HCT116 (cell line): ENCODE measurements at regions not wholly inside any gene's neighbourhood (a gene's known extent, or its start where the extent isn't known, plus 50 kb on each side); places are given as distances from the start of the nearest gene placed in this dataset.

ENCODE experiments used
- ATAC-seq: fragments of 200-7000 bp; cut with Tn5 transposase; 2 replicates; pipeline ENCODE4 v1.9.1; 2020; ENCODE audit warnings: mild to moderate bottlenecking, moderate library complexity
- BruUV-seq: library from RNA; stranded (reverse); fragments of 400-500 nt; replicated peaks from 2 replicates; lab custom pipeline; 2021; lab: Mats Ljungman, UMichigan
- CTCF ChIA-PET: fragments of 300-600 bp; sonication (Branson Sonifier 250); formaldehyde crosslinking; loops from one replicate; lab custom pipeline; 2021; ENCODE audit warnings: antibody characterized with exemption; lab: Charles Lee
- POLR2A ChIA-PET: fragments of 300-600, 350-600 bp; sonication (Branson Sonifier 250); formaldehyde crosslinking; loops from one replicate; lab custom pipeline; 2021; ENCODE audit warnings: antibody characterized with exemption; lab: Charles Lee
- RAD21 ChIA-PET, 2 experiments: fragments of 300-600 bp; sonication (Branson Sonifier 250); formaldehyde crosslinking; loops; one replicate each; lab custom pipeline; 2023; ENCODE audit warnings: low total read pairs in 2 of 2; ENCODE audit not compliant: uncharacterized antibody in 2 of 2, unreplicated experiment in 2 of 2, low non-redundant PET in 1 of 2; lab: Charles Lee
- DNase-seq: peaks from one replicate; pipeline ENCODE4 v3.0.0-alpha.2; 2010; ENCODE audit warnings: low read depth, low spot score
- H2AFZ ChIP-seq: fragments of 200-600 bp; shearing (Covaris generic), sonication (generic); 2 replicates; pipeline ENCODE4 v1.6.1; 2017; ENCODE audit warnings: low read depth, mixed run types, mixed read lengths, antibody characterized with exemption, low read length; ENCODE audit not compliant: poor library complexity, severe bottlenecking
- H3K27ac ChIP-seq: 2 replicates; pipeline ENCODE4 v1.5.1; 2012; ENCODE audit warnings: low read depth, low read length
- H3K27me3 ChIP-seq: fragments of 200-600 bp; sonication (generic); 2 replicates; pipeline ENCODE4 v1.6.1; 2016; ENCODE audit warnings: mixed run types, low read length, mixed read lengths; ENCODE audit not compliant: insufficient read depth
- H3K36me3 ChIP-seq, 2 experiments: fragments of 200-500 bp in 1 of 2; fragments of 200-600 bp in 1 of 2; sonication (Bioruptor generic) in 1 of 2; sonication (generic) in 1 of 2; 2 replicates each; pipeline versions ENCODE4 v1.5.1 to v1.6.1; 2014 to 2016; ENCODE audit warnings: low read length in 2 of 2, inconsistent platforms in 1 of 2, mixed read lengths in 1 of 2, mixed run types in 1 of 2; ENCODE audit not compliant: insufficient read depth in 2 of 2, control insufficient read depth in 1 of 2
- H3K4me1 ChIP-seq, 2 experiments: fragments of 200-600 bp in 1 of 2; sonication (generic) in 1 of 2; 2 replicates each; pipeline versions ENCODE4 v1.5.1 to v1.6.1; 2012 to 2017; ENCODE audit warnings: low read length in 2 of 2, inconsistent platforms in 1 of 2, mild to moderate bottlenecking in 1 of 2, mixed read lengths in 1 of 2, mixed run types in 1 of 2, moderate library complexity in 1 of 2; ENCODE audit not compliant: insufficient read depth in 2 of 2, control insufficient read depth in 1 of 2
- H3K4me2 ChIP-seq: fragments of 200-600 bp; sonication (generic); 2 replicates; pipeline ENCODE4 v1.6.1; 2017; ENCODE audit warnings: mixed run types, low read length, mixed read lengths
- H3K4me3 ChIP-seq, 2 experiments: fragments of 200-600 bp in 1 of 2; sonication (generic) in 1 of 2; replicated peaks in 1 of 2; 2 replicates each; pipeline ENCODE4 v1.5.1; 2011 to 2016; ENCODE audit warnings: low read length in 2 of 2, control low read depth in 1 of 2, low read depth in 1 of 2, mild to moderate bottlenecking in 1 of 2, mixed read lengths in 1 of 2, mixed run types in 1 of 2
- H3K79me2 ChIP-seq: fragments of 200-600 bp; sonication (generic); 2 replicates; pipeline ENCODE4 v1.6.1; 2017; ENCODE audit warnings: mild to moderate bottlenecking, mixed run types, low read length, moderate library complexity, mixed read lengths; ENCODE audit not compliant: insufficient read depth
- H3K9ac ChIP-seq: fragments of 200-600 bp; sonication (generic); 2 replicates; pipeline ENCODE4 v1.6.1; 2016; ENCODE audit warnings: low read length, mixed read lengths
- H3K9me2 ChIP-seq: fragments of 200-600 bp; sonication (generic), shearing (Covaris generic); 2 replicates; pipeline ENCODE4 v1.6.1; 2017; ENCODE audit warnings: mixed run types, mild to moderate bottlenecking, moderate library complexity; ENCODE audit not compliant: insufficient read depth
- H3K9me3 ChIP-seq, 2 experiments: fragments of 200-500 bp in 1 of 2; fragments of 200-600 bp in 1 of 2; sonication (Bioruptor generic) in 1 of 2; sonication (generic) in 1 of 2; 2 replicates each; pipeline ENCODE4 v1.6.1; 2014 to 2017; ENCODE audit warnings: low read length in 2 of 2, mixed read lengths in 2 of 2, inconsistent platforms in 1 of 2, low read depth in 1 of 2, mild to moderate bottlenecking in 1 of 2, mixed run types in 1 of 2, moderate library complexity in 1 of 2; ENCODE audit not compliant: control insufficient read depth in 1 of 2, insufficient read depth in 1 of 2
- H4K20me1 ChIP-seq: fragments of 200-600 bp; sonication (generic), shearing (Covaris generic); 2 replicates; pipeline ENCODE4 v1.6.1; 2017; ENCODE audit warnings: mixed run types, mild to moderate bottlenecking, moderate library complexity; ENCODE audit not compliant: insufficient read depth
- CEBPB ChIP-seq: IDR thresholded peaks from 2 replicates; pipeline ENCODE4 v1.6.1; 2012; ENCODE audit warnings: low read depth
- EGR1 ChIP-seq: IDR thresholded peaks from 2 replicates; pipeline ENCODE4 v1.6.1; 2012; ENCODE audit warnings: low read depth
- EZH2 ChIP-seq: fragments of 200-600 bp; sonication (generic); IDR thresholded peaks from 2 replicates; pipeline ENCODE4 v1.6.1; 2017; ENCODE audit warnings: antibody characterized with exemption, mixed run types
- EZH2phosphoT487 ChIP-seq: fragments of 200-600 bp; IDR thresholded peaks from 2 replicates; pipeline ENCODE4 v1.6.1; 2018; ENCODE audit warnings: antibody characterized with exemption, borderline replicate concordance
- FOSL1 ChIP-seq: IDR thresholded peaks from 2 replicates; pipeline ENCODE4 v1.6.1; 2012; ENCODE audit warnings: low read depth
- JUND ChIP-seq: IDR thresholded peaks from 2 replicates; pipeline ENCODE4 v1.6.1; 2012
- POLR2A ChIP-seq: IDR thresholded peaks from 2 replicates; pipeline ENCODE4 v1.7.0; 2011; ENCODE audit warnings: borderline replicate concordance; ENCODE audit not compliant: insufficient read depth, insufficient read length; ENCODE audit errors: extremely low read depth
- POLR2AphosphoS5 ChIP-seq: IDR thresholded peaks from 2 replicates; pipeline ENCODE4 v1.6.1; 2011; ENCODE audit warnings: mild to moderate bottlenecking, low read depth, low read length, moderate library complexity
- SIN3A ChIP-seq: IDR thresholded peaks from 2 replicates; pipeline ENCODE4 v1.6.1; 2012; ENCODE audit warnings: low read depth
- TCF7L2 ChIP-seq: IDR thresholded peaks from 2 replicates; pipeline ENCODE4 v1.7.0; 2011; ENCODE audit warnings: borderline replicate concordance, inconsistent platforms; ENCODE audit not compliant: insufficient read depth, insufficient read length; ENCODE audit errors: extremely low read depth
- YY1 ChIP-seq: IDR thresholded peaks from 2 replicates; pipeline ENCODE4 v1.6.1; 2011; ENCODE audit warnings: low read length, low read depth, moderate library complexity, mild to moderate bottlenecking; ENCODE audit not compliant: insufficient replicate concordance; ENCODE audit errors: extremely low read depth
- ZFX ChIP-seq: fragments of 450-650 bp; IDR thresholded peaks from 2 replicates; pipeline ENCODE4 v1.6.1; 2017
- intact Hi-C: fragments of 100-400 bp; cut with micrococcal nuclease; formaldehyde crosslinking; loops from 2 replicates; pipeline ENCODE4 v1.10.0; 2022
- TF ChIP-seq, protein P1 (sequence below): IDR thresholded peaks from 2 replicates; pipeline ENCODE4 v1.6.1; 2012
- TF ChIP-seq, protein P2 (sequence below): IDR thresholded peaks from 2 replicates; pipeline ENCODE4 v1.6.1; 2012; ENCODE audit warnings: low read depth
- TF ChIP-seq, protein P3 (sequence below): IDR thresholded peaks from 2 replicates; pipeline ENCODE4 v1.6.1; 2011; ENCODE audit warnings: mild to moderate bottlenecking, low read length, moderate library complexity; ENCODE audit not compliant: insufficient replicate concordance; ENCODE audit errors: extremely low read depth
- TF ChIP-seq, protein P4 (sequence below): IDR thresholded peaks from 2 replicates; pipeline ENCODE4 v1.6.1; 2012

- H3K9ac ChIP-seq, result no peak overlapping the region
- H4K20me1 ChIP-seq, result no peaks in the 10 kb centered on the region
- BruUV-seq, result no TSS peak
- no peak for ATAC-seq
- H3K4me1 ChIP-seq, result no peaks in the 10 kb centered on the region
- no peak overlapping the region for H3K4me3 ChIP-seq
- H3K79me2 ChIP-seq, result no peaks in the 10 kb centered on the region
- no peak overlapping the region for H2AFZ ChIP-seq
- RAD21 ChIA-PET, result no interaction called here
- TF ChIP-seq, protein P1, sequence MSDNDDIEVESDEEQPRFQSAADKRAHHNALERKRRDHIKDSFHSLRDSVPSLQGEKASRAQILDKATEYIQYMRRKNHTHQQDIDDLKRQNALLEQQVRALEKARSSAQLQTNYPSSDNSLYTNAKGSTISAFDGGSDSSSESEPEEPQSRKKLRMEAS, result no peak
- TF ChIP-seq ZFX (no peak), YY1 (no peak), EZH2phosphoT487 (no peak), JUND (no peak), EZH2 (no peak), TCF7L2 (no peak), SIN3A (no peak), POLR2A (no peak), POLR2AphosphoS5 (no peak), CEBPB (no peak), EGR1 (no peak), FOSL1 (no peak)
- TF ChIP-seq, protein P2, sequence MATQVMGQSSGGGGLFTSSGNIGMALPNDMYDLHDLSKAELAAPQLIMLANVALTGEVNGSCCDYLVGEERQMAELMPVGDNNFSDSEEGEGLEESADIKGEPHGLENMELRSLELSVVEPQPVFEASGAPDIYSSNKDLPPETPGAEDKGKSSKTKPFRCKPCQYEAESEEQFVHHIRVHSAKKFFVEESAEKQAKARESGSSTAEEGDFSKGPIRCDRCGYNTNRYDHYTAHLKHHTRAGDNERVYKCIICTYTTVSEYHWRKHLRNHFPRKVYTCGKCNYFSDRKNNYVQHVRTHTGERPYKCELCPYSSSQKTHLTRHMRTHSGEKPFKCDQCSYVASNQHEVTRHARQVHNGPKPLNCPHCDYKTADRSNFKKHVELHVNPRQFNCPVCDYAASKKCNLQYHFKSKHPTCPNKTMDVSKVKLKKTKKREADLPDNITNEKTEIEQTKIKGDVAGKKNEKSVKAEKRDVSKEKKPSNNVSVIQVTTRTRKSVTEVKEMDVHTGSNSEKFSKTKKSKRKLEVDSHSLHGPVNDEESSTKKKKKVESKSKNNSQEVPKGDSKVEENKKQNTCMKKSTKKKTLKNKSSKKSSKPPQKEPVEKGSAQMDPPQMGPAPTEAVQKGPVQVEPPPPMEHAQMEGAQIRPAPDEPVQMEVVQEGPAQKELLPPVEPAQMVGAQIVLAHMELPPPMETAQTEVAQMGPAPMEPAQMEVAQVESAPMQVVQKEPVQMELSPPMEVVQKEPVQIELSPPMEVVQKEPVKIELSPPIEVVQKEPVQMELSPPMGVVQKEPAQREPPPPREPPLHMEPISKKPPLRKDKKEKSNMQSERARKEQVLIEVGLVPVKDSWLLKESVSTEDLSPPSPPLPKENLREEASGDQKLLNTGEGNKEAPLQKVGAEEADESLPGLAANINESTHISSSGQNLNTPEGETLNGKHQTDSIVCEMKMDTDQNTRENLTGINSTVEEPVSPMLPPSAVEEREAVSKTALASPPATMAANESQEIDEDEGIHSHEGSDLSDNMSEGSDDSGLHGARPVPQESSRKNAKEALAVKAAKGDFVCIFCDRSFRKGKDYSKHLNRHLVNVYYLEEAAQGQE, result no peak
- TF ChIP-seq, protein P3, sequence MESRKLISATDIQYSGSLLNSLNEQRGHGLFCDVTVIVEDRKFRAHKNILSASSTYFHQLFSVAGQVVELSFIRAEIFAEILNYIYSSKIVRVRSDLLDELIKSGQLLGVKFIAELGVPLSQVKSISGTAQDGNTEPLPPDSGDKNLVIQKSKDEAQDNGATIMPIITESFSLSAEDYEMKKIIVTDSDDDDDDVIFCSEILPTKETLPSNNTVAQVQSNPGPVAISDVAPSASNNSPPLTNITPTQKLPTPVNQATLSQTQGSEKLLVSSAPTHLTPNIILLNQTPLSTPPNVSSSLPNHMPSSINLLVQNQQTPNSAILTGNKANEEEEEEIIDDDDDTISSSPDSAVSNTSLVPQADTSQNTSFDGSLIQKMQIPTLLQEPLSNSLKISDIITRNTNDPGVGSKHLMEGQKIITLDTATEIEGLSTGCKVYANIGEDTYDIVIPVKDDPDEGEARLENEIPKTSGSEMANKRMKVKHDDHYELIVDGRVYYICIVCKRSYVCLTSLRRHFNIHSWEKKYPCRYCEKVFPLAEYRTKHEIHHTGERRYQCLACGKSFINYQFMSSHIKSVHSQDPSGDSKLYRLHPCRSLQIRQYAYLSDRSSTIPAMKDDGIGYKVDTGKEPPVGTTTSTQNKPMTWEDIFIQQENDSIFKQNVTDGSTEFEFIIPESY, result no peak
- TF ChIP-seq, protein P4, sequence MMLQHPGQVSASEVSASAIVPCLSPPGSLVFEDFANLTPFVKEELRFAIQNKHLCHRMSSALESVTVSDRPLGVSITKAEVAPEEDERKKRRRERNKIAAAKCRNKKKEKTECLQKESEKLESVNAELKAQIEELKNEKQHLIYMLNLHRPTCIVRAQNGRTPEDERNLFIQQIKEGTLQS, result no peak
- CTCF ChIA-PET, result no interaction called here
- POLR2A ChIA-PET, result no interaction called here
- H3K27me3 ChIP-seq, result no peaks in the 10 kb centered on the region
- DNase-seq, result no peak
- H3K9me3 ChIP-seq, result no peaks in the 10 kb centered on the region
- H3K27ac ChIP-seq, result no peak overlapping the region
- intact Hi-C loops, result no loop called here
- no peaks in the 10 kb centered on the region for H3K9me2 ChIP-seq
- no peaks in the 10 kb centered on the region for H3K36me3 ChIP-seq
- H3K4me2 ChIP-seq, result no peak overlapping the region
These were observed 225.6 kb downstream of the DUSP6 start for GRCh38 chr12:89126712-89127111.
